ENCODE measurements at regions not wholly inside any gene's neighbourhood (a gene's known extent, or its start where the extent isn't known, plus 50 kb on each side); places are given as distances from the start of the nearest gene placed in this dataset.

GRCh38 chr5:86807046-86808031, 189.6 kb downstream of the COX7C start:
- H3K4me3 ChIP-seq (ENCODE audit: control insufficient read depth in 1 of 2, extremely low read depth in 1 of 2, low read length in 1 of 2) = no peak overlapping the region
- no peak overlapping the region for H3K4me3 Mint-ChIP-seq
- no peaks in the 10 kb centered on the region for H3K4me1 ChIP-seq (ENCODE audit: control insufficient read depth in 1 of 2, extremely low read depth in 1 of 2, insufficient read depth in 2 of 2, low read length in 2 of 2)
- no peaks in the 10 kb centered on the region for H3K27me3 ChIP-seq (replicated peaks in 1 of 2; ENCODE audit: control insufficient read depth in 2 of 2, extremely low read depth in 1 of 2, insufficient read depth in 2 of 2, low read length in 1 of 2)
- CTCF ChIA-PET = no interaction called here
- H3K27ac ChIP-seq (ENCODE audit: low read length) = no peak overlapping the region
- no peaks in the 10 kb centered on the region for H3K9me3 ChIP-seq
- no peak for ATAC-seq (replicated peaks in 1 of 4)
- DNase-seq = no peak
- no peak overlapping the region for H3K27ac Mint-ChIP-seq
- WGBS (ENCODE audit: insufficient coverage) = no CpG with 5 or more reads among the region's 3 CpGs
- H3K9me3 Mint-ChIP-seq = peaks cover 4 to 5% (median 4%) of the 10 kb centered on the region in 3 donors
- no peaks in the 10 kb centered on the region for H3K36me3 ChIP-seq (ENCODE audit: control insufficient read depth in 2 of 2, extremely low read depth in 1 of 2, insufficient read depth in 1 of 2, low read length in 1 of 2)
- POLR2A ChIA-PET = no interaction called here
- no peaks in the 10 kb centered on the region for H3K36me3 Mint-ChIP-seq
- H3K27me3 Mint-ChIP-seq = peaks cover 4 to 9% of the 10 kb centered on the region in 2 donors
- no peaks in the 10 kb centered on the region for H3K4me1 Mint-ChIP-seq

GRCh38 chr5:86814315-86814714, 196.6 kb downstream of the COX7C start:
- no peaks in the 10 kb centered on the region for H3K27me3 Mint-ChIP-seq
- no peak for ATAC-seq (replicated peaks in 1 of 4)
- no peak for DNase-seq
- no peak overlapping the region for H3K27ac ChIP-seq (ENCODE audit: low read length)
- no peaks in the 10 kb centered on the region for H3K36me3 Mint-ChIP-seq
- no peak overlapping the region for H3K4me3 Mint-ChIP-seq
- H3K36me3 ChIP-seq (ENCODE audit: control insufficient read depth in 2 of 2, extremely low read depth in 1 of 2, insufficient read depth in 1 of 2, low read length in 1 of 2) = no peaks in the 10 kb centered on the region
- no peaks in the 10 kb centered on the region for H3K27me3 ChIP-seq (replicated peaks in 1 of 2; ENCODE audit: control insufficient read depth in 2 of 2, extremely low read depth in 1 of 2, insufficient read depth in 2 of 2, low read length in 1 of 2)
- H3K9me3 Mint-ChIP-seq = no peaks in the 10 kb centered on the region
- no peak overlapping the region for H3K27ac Mint-ChIP-seq
- POLR2A ChIA-PET = no interaction called here
- no peaks in the 10 kb centered on the region for H3K4me1 Mint-ChIP-seq
- no peaks in the 10 kb centered on the region for H3K4me1 ChIP-seq (ENCODE audit: control insufficient read depth in 1 of 2, extremely low read depth in 1 of 2, insufficient read depth in 2 of 2, low read length in 2 of 2)
- CTCF ChIA-PET = no interaction called here
- no CpG with 5 or more reads among the region's 1 CpG for WGBS (ENCODE audit: insufficient coverage)
- no peak overlapping the region for H3K4me3 ChIP-seq (ENCODE audit: control insufficient read depth in 1 of 2, extremely low read depth in 1 of 2, low read length in 1 of 2)
- H3K9me3 ChIP-seq = no peaks in the 10 kb centered on the region

GRCh38 chr5:86814907-86815306, 197.2 kb downstream of the COX7C start:
- Histone ChIP-seq H3K4me3 (ENCODE audit: control insufficient read depth in 1 of 2, extremely low read depth in 1 of 2, low read length in 1 of 2) (no peak overlapping the region), H3K36me3 (ENCODE audit: control insufficient read depth in 2 of 2, extremely low read depth in 1 of 2, insufficient read depth in 1 of 2, low read length in 1 of 2) (no peaks in the 10 kb centered on the region), H3K27ac (ENCODE audit: low read length) (no peak overlapping the region), H3K9me3 (no peaks in the 10 kb centered on the region), H3K27me3 (replicated peaks in 1 of 2; ENCODE audit: control insufficient read depth in 2 of 2, extremely low read depth in 1 of 2, insufficient read depth in 2 of 2, low read length in 1 of 2) (no peaks in the 10 kb centered on the region), H3K4me1 (ENCODE audit: control insufficient read depth in 1 of 2, extremely low read depth in 1 of 2, insufficient read depth in 2 of 2, low read length in 2 of 2) (no peaks in the 10 kb centered on the region)
- Mint-ChIP-seq H3K36me3 (no peaks in the 10 kb centered on the region), H3K4me3 (no peak overlapping the region), H3K4me1 (no peaks in the 10 kb centered on the region), H3K27me3 (no peaks in the 10 kb centered on the region), H3K9me3 (no peaks in the 10 kb centered on the region), H3K27ac (no peak overlapping the region)
- ChIA-PET POLR2A (no interaction called here), CTCF (no interaction called here)
- ATAC-seq (replicated peaks in 1 of 4) (no peak), DNase-seq (no peak)

GRCh38 chr5:86824637-86825036, 206.9 kb downstream of the COX7C start:
- peaks cover 0 to 3% of the 10 kb centered on the region in 2 donors for H3K27me3 Mint-ChIP-seq
- H3K9me3 ChIP-seq = no peaks in the 10 kb centered on the region
- H3K36me3 Mint-ChIP-seq = no peaks in the 10 kb centered on the region
- no CpG with 5 or more reads among the region's 2 CpGs for WGBS (ENCODE audit: insufficient coverage)
- H3K4me3 Mint-ChIP-seq = no peak overlapping the region
- no peaks in the 10 kb centered on the region for H3K4me1 Mint-ChIP-seq
- no peaks in the 10 kb centered on the region for H3K4me1 ChIP-seq (ENCODE audit: control insufficient read depth in 1 of 2, extremely low read depth in 1 of 2, insufficient read depth in 2 of 2, low read length in 2 of 2)
- H3K9me3 Mint-ChIP-seq = peaks cover 0 to 3% (median 0%) of the 10 kb centered on the region in 3 donors
- ChIA-PET POLR2A (no interaction called here), CTCF (no interaction called here)
- H3K36me3 ChIP-seq (ENCODE audit: control insufficient read depth in 2 of 2, extremely low read depth in 1 of 2, insufficient read depth in 1 of 2, low read length in 1 of 2) = no peaks in the 10 kb centered on the region
- no peak for DNase-seq
- no peak overlapping the region for H3K4me3 ChIP-seq (ENCODE audit: control insufficient read depth in 1 of 2, extremely low read depth in 1 of 2, low read length in 1 of 2)
- no peaks in the 10 kb centered on the region for H3K27me3 ChIP-seq (replicated peaks in 1 of 2; ENCODE audit: control insufficient read depth in 2 of 2, extremely low read depth in 1 of 2, insufficient read depth in 2 of 2, low read length in 1 of 2)
- H3K27ac ChIP-seq (ENCODE audit: low read length) = no peak overlapping the region
- no peak overlapping the region for H3K27ac Mint-ChIP-seq
- no peak for ATAC-seq (replicated peaks in 1 of 4)

- Histone ChIP-seq H3K27ac (ENCODE audit: low read length) (no peak overlapping the region), H3K4me1 (ENCODE audit: control insufficient read depth in 1 of 2, extremely low read depth in 1 of 2, insufficient read depth in 2 of 2, low read length in 2 of 2) (no peaks in the 10 kb centered on the region), H3K36me3 (ENCODE audit: control insufficient read depth in 2 of 2, extremely low read depth in 1 of 2, insufficient read depth in 1 of 2, low read length in 1 of 2) (no peaks in the 10 kb centered on the region), H3K9me3 (no peaks in the 10 kb centered on the region), H3K4me3 (ENCODE audit: control insufficient read depth in 1 of 2, extremely low read depth in 1 of 2, low read length in 1 of 2) (no peak overlapping the region), H3K27me3 (replicated peaks in 1 of 2; ENCODE audit: control insufficient read depth in 2 of 2, extremely low read depth in 1 of 2, insufficient read depth in 2 of 2, low read length in 1 of 2) (no peaks in the 10 kb centered on the region)
- ChIA-PET POLR2A (no interaction called here), CTCF (no interaction called here)
- no peaks in the 10 kb centered on the region for H3K36me3 Mint-ChIP-seq
- H3K27me3 Mint-ChIP-seq = peaks cover 3% of the 10 kb centered on the region in 2 donors
- no peak overlapping the region for H3K27ac Mint-ChIP-seq
- ATAC-seq (replicated peaks in 1 of 4) (no peak), DNase-seq (no peak)
- no peaks in the 10 kb centered on the region for H3K4me1 Mint-ChIP-seq
- no peak overlapping the region for H3K4me3 Mint-ChIP-seq
- peaks cover 0 to 4% (median 0%) of the 10 kb centered on the region in 3 donors for H3K9me3 Mint-ChIP-seq
Measured at GRCh38 chr5:86831128-86831527, 213.4 kb downstream of the COX7C start.

GRCh38 chr5:86833868-86834267, 216.1 kb downstream of the COX7C start:
- Histone ChIP-seq H3K4me1 (ENCODE audit: control insufficient read depth in 1 of 2, extremely low read depth in 1 of 2, insufficient read depth in 2 of 2, low read length in 2 of 2) (no peaks in the 10 kb centered on the region), H3K27me3 (replicated peaks in 1 of 2; ENCODE audit: control insufficient read depth in 2 of 2, extremely low read depth in 1 of 2, insufficient read depth in 2 of 2, low read length in 1 of 2) (no peaks in the 10 kb centered on the region), H3K4me3 (ENCODE audit: control insufficient read depth in 1 of 2, extremely low read depth in 1 of 2, low read length in 1 of 2) (no peak overlapping the region), H3K36me3 (ENCODE audit: control insufficient read depth in 2 of 2, extremely low read depth in 1 of 2, insufficient read depth in 1 of 2, low read length in 1 of 2) (no peaks in the 10 kb centered on the region), H3K9me3 (no peaks in the 10 kb centered on the region), H3K27ac (ENCODE audit: low read length) (no peak overlapping the region)
- DNase-seq = no peak
- ChIA-PET CTCF (no interaction called here), POLR2A (no interaction called here)
- no CpG with 5 or more reads among the region's 1 CpG for WGBS (ENCODE audit: insufficient coverage)
- H3K36me3 Mint-ChIP-seq = no peaks in the 10 kb centered on the region
- peaks cover 0 to 3% of the 10 kb centered on the region in 2 donors for H3K27me3 Mint-ChIP-seq
- H3K4me1 Mint-ChIP-seq = no peaks in the 10 kb centered on the region
- no peak overlapping the region for H3K4me3 Mint-ChIP-seq
- ATAC-seq (replicated peaks in 1 of 4) = no peak
- H3K9me3 Mint-ChIP-seq = peaks cover 0 to 4% (median under 1%) of the 10 kb centered on the region in 3 donors
- no peak overlapping the region for H3K27ac Mint-ChIP-seq
